Vagina (tissue), 2 donors: ENCODE measurements at regions not wholly inside any gene's neighbourhood (a gene's known extent, or its start where the extent isn't known, plus 50 kb on each side); places are given as distances from the start of the nearest gene placed in this dataset.

Experiments used
- DNase-seq, 2 donors: peaks; one replicate each; pipeline ENCODE4 v3.0.0-alpha.2; 2017; ENCODE audit errors: extremely low spot score in 2 of 2
- H3K27ac ChIP-seq: fragments of 200-600 bp; sonication (generic); one replicate; pipeline ENCODE4 v1.5.1; 2019
- H3K27me3 ChIP-seq: fragments of 200-600 bp; sonication (generic); one replicate; pipeline ENCODE4 v1.5.1; 2019
- H3K36me3 ChIP-seq, 2 donors: fragments of 200-600 bp; sonication (generic); one replicate each; pipeline ENCODE4 v1.5.1; 2017 to 2019
- H3K4me1 ChIP-seq: fragments of 200-600 bp; sonication (generic); one replicate; pipeline ENCODE4 v1.5.1; 2019
- H3K4me3 ChIP-seq, 2 donors: fragments of 200-600 bp; sonication (generic); 1 replicate in 1 of 2; 2 replicates in 1 of 2; pipeline ENCODE4 v1.5.1; 2016 to 2019
- H3K9me3 ChIP-seq: fragments of 200-600 bp; sonication (generic); one replicate; pipeline ENCODE4 v1.5.1; 2019
- POLR2A ChIP-seq, 2 donors: fragments of 450-650 bp; IDR thresholded peaks; one replicate each; pipeline ENCODE4 v1.6.1; 2017; ENCODE audit warnings: antibody characterized with exemption in 2 of 2, mild to moderate bottlenecking in 2 of 2, moderate library complexity in 2 of 2
- POLR2AphosphoS5 ChIP-seq, 2 donors: sonication (generic); formaldehyde crosslinking; IDR thresholded peaks; one replicate each; pipeline ENCODE4 v1.9.0; 2017; ENCODE audit warnings: antibody characterized with exemption in 2 of 2, mild to moderate bottlenecking in 2 of 2, low read depth in 1 of 2; ENCODE audit not compliant: insufficient read depth in 1 of 2
- intact Hi-C: fragments of 100-400 bp; cut with DNase I; formaldehyde crosslinking; loops from one replicate; pipeline ENCODE4 v1.15.1; 2023
- TF ChIP-seq, protein P1 (sequence below), 3 experiments: fragments of 450-650 bp in 2 of 3; fragments of 200-600 bp in 1 of 3; sonication (generic) in 1 of 3; IDR thresholded peaks; one replicate each; pipeline ENCODE4 v1.5.1; 2017 to 2019; ENCODE audit warnings: antibody characterized with exemption in 3 of 3, mild to moderate bottlenecking in 2 of 3, moderate library complexity in 2 of 3

DNA sequence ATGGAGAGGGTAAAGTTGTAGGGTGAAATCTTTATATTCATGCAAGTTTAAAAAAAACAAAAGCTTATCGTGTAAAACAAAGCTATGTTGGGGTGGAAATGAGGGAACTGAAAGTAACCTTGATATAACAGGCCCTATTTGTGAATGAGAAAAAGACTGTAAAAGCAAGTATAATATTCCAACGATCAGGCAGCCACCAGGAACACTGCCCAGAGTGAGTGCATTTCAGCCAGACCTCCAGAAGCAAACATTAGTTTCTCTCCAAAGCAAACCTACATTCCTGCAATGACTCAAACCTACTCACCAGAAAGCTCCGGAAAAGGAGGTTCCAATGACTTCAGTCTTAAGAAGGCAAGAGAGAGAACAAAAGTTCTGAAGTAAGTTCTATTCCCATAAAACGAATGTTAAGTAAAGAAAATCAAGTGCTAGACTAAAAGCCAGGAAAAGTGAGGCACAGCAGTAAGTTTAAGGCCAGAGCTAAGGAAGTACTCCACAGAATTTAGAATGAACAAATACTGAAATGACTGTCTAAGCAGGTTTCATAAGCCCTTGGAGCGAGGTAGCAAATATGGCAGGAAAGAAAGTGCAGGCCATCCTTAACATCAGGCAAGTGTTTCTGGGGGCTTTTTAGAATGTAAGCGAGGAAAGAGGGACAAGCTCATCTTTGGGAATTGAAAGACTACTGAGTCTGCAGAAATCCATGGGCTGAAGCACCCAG is 493.1 kb downstream of the XPNPEP1 start:
- TF ChIP-seq POLR2AphosphoS5 (IDR thresholded peaks at IDR 0.05; ENCODE audit: insufficient read depth in 1 of 2, low read depth in 1 of 2), result no peak
- TF ChIP-seq, protein P1, sequence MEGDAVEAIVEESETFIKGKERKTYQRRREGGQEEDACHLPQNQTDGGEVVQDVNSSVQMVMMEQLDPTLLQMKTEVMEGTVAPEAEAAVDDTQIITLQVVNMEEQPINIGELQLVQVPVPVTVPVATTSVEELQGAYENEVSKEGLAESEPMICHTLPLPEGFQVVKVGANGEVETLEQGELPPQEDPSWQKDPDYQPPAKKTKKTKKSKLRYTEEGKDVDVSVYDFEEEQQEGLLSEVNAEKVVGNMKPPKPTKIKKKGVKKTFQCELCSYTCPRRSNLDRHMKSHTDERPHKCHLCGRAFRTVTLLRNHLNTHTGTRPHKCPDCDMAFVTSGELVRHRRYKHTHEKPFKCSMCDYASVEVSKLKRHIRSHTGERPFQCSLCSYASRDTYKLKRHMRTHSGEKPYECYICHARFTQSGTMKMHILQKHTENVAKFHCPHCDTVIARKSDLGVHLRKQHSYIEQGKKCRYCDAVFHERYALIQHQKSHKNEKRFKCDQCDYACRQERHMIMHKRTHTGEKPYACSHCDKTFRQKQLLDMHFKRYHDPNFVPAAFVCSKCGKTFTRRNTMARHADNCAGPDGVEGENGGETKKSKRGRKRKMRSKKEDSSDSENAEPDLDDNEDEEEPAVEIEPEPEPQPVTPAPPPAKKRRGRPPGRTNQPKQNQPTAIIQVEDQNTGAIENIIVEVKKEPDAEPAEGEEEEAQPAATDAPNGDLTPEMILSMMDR (IDR thresholded peaks at IDR 0.05), result no peak
- TF ChIP-seq POLR2A (IDR thresholded peaks at IDR 0.05), result no peak

DNA sequence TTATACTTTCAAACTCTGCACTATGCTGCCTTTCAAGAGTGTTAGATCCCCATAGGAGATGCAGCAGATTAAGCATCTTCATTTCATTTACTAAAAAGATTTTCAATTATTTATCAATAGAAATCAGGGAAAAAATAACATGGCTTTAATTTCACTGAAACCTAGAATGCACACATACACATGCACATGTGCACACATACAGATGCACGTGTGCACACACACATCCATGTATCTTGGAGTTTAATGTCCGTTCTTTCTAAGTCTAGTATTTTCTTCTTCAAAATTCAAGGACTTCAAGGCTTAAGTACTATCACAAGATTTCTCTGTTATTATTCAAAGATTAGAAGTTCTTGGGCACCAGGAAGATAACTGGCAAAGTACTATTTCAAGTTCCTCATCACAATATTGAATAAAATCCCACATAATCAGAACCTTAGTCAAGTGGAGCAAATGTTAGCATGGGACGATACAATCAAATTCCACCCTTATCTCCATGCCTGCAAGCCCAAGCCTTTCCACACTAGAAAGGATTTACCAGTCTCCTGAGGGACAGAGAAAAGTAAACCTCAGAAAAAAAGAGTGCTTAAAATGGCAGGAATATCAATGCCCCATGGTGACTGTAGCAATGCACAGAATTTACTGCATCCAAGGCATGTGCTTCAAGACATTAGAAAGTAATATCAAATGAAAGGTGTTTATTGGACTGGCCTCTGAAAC is 494.4 kb downstream of the XPNPEP1 start:
- TF ChIP-seq POLR2A (IDR thresholded peaks at IDR 0.05), result no peak
- TF ChIP-seq, protein P1 (IDR thresholded peaks at IDR 0.05), result no peak
- no peak for TF ChIP-seq POLR2AphosphoS5 (IDR thresholded peaks at IDR 0.05; ENCODE audit: insufficient read depth in 1 of 2, low read depth in 1 of 2)
- H3K9me3 ChIP-seq, result no peaks in the 10 kb centered on the region
- no peaks in the 10 kb centered on the region for H3K36me3 ChIP-seq
- DNase-seq, result no peak
- H3K27me3 ChIP-seq, result no peaks in the 10 kb centered on the region
- H3K4me1 ChIP-seq, result no peaks in the 10 kb centered on the region
- H3K27ac ChIP-seq, result no peak overlapping the region
- no peak overlapping the region for H3K4me3 ChIP-seq
- intact Hi-C loops, result no loop called here

More for the DNA sequence above, 493.1 kb downstream of the XPNPEP1 start:
- Histone ChIP-seq H3K27me3 (no peaks in the 10 kb centered on the region), H3K4me1 (no peaks in the 10 kb centered on the region), H3K4me3 (no peak overlapping the region), H3K27ac (no peak overlapping the region), H3K9me3 (no peaks in the 10 kb centered on the region), H3K36me3 (no peaks in the 10 kb centered on the region)
- no peak for DNase-seq
- intact Hi-C loops, result no loop called here

DNA sequence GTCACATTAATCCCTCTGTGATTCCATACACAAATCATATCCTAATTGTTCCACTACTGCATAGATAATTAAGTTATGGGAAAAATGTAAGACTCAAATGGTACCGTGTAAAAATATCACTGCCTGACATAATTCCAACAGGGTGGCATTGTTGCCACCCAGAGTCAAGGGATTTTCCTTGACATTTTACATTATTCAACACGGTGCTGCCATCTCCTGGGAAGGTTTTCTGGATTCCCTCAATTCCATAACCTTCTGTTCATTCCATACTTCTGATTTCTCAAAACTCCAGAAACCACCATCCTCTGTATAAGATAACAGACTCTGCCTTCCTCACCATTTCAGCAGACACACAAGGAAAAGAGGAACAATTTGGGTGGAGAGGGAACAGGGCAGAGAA is 495.9 kb downstream of the XPNPEP1 start:
- H3K4me3 ChIP-seq, result no peak overlapping the region
- H3K36me3 ChIP-seq, result no peaks in the 10 kb centered on the region
- H3K27ac ChIP-seq, result no peak overlapping the region
- no peaks in the 10 kb centered on the region for H3K27me3 ChIP-seq
- H3K4me1 ChIP-seq, result no peaks in the 10 kb centered on the region
- no peaks in the 10 kb centered on the region for H3K9me3 ChIP-seq
- no peak for DNase-seq
- TF ChIP-seq, protein P1 (IDR thresholded peaks at IDR 0.05), result no peak
- intact Hi-C loops, result no loop called here

DNA sequence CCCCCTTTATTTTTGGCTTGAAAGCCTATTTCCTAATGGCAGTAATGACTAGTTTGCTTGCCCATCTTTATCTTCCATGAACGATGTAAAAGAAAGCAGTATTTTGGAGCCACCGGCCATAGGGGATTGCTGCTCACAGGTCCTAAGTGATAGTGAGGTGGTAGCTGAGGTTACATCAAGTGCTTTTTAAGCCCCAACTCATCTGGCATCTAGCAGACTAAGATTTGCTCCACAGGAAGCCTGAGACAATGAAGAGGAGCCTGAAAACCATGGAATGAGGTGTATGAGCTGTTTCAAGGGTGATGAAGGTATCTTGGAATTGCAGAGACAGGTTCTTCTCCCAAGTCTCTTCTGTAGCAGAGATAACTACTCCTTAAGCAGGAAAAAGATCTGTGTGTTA is 496.3 kb downstream of the XPNPEP1 start:
- intact Hi-C loops, result no loop called here
- no peak for DNase-seq
- H3K4me3 ChIP-seq, result no peak overlapping the region
- H3K4me1 ChIP-seq, result no peaks in the 10 kb centered on the region
- no peak overlapping the region for H3K27ac ChIP-seq
- TF ChIP-seq POLR2A (IDR thresholded peaks at IDR 0.05), result no peak
- TF ChIP-seq, protein P1 (IDR thresholded peaks at IDR 0.05), result no peak
- TF ChIP-seq POLR2AphosphoS5 (IDR thresholded peaks at IDR 0.05; ENCODE audit: insufficient read depth in 1 of 2, low read depth in 1 of 2), result no peak
- H3K36me3 ChIP-seq, result no peaks in the 10 kb centered on the region
- no peaks in the 10 kb centered on the region for H3K27me3 ChIP-seq
- no peaks in the 10 kb centered on the region for H3K9me3 ChIP-seq

DNA sequence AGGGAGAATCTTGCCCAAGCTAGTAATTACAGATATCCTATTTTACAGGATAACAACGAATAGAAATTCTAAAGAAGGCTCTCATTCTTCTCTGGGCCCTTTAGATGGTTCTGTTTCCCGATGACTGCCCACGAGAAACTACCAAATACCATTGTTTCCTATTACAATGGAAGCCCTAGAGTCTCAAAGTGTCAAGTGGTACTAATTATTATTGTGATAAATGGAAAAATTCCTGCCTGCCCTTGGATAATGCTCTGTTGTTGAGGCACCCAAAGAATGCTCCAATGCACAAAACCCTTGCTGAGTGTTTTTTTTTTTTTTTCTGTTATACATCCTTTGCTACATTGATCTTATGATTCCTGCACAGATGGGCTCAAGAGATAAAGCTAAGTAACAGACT is 504.5 kb downstream of the XPNPEP1 start:
- H3K27ac ChIP-seq, result no peak overlapping the region
- H3K4me3 ChIP-seq, result no peak overlapping the region
- H3K9me3 ChIP-seq, result no peaks in the 10 kb centered on the region
- H3K36me3 ChIP-seq, result no peaks in the 10 kb centered on the region
- TF ChIP-seq POLR2AphosphoS5 (IDR thresholded peaks at IDR 0.05; ENCODE audit: insufficient read depth in 1 of 2, low read depth in 1 of 2), result no peak
- TF ChIP-seq POLR2A (IDR thresholded peaks at IDR 0.05), result no peak
- TF ChIP-seq, protein P1 (IDR thresholded peaks at IDR 0.05), result no peak
- no peak for DNase-seq
- H3K4me1 ChIP-seq, result no peaks in the 10 kb centered on the region
- H3K27me3 ChIP-seq, result no peaks in the 10 kb centered on the region
- intact Hi-C loops, result no loop called here
